ENCODE measurements at regions not wholly inside any gene's neighbourhood (a gene's known extent, or its start where the extent isn't known, plus 50 kb on each side); places are given as distances from the start of the nearest gene placed in this dataset.

DNA sequence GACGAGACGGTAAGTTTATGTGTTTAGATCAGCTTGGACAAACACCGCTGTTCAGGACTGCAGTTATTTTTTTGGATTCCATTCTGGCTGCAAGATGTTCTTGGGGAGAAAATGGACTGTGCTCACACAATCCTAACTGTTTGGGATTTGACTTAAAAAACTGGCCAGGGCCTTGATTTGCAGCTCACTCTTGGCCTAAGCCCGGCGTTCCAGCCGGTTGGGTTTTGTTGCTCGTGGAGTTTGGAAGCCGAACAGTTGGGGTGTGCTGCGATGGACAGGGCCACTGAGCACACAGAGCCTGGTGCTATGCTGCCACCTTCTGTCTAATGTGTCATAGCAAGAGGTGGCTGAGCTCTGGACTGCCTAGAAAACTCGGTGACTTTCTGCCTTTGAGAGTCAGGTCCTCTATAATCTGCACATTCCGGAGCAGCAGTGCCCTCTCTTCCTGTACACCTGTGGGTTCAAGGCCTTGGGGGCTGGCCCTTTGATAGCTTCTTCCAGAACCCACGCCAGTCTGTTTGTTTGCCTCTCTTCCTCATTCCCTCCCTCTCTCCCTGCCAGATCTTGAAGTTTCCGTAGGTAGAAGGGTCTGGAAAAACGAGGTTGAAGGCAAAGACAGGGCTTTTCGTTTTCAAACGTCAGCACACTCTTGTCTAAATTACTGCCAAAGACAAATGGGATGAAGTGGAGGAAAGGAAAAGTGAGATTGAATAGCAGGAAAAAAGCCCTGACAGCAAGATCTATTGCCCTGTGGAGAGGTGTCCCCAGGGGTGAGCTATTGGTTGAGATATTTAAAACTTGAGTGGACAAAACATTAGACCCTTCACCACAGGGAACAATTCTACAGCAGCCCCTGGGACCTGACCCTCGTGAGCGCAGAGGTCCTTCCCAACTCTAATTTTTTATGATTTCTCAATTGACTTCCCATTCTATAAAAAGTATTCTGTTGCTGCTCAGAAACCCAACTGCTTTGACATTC lies 167.5 kb upstream of the HABP2 start:
- Histone ChIP-seq H3K27ac (ENCODE audit: extremely low read depth, low read depth, low read length) (no peak overlapping the region), H3K36me3 (ENCODE audit: control insufficient read depth, insufficient read depth, low read length) (no peaks in the 10 kb centered on the region), H3K27me3 (ENCODE audit: control insufficient read depth in 2 of 2, insufficient read depth in 2 of 2, low read length in 2 of 2) (peaks cover 0 to 9% of the 10 kb centered on the region in 2 experiments; a peak in 3 of 5 replicates), H3K4me3 (no peak overlapping the region), H4K20me1 (replicated peaks; ENCODE audit: control insufficient read depth, insufficient read depth, low read length) (no peaks in the 10 kb centered on the region), H2AFZ (ENCODE audit: low read depth, low read length) (no peak overlapping the region), H3K9me3 (replicated peaks; ENCODE audit: control insufficient read depth, insufficient read depth, low read depth, low read length) (no peaks in the 10 kb centered on the region), H3K9ac (ENCODE audit: insufficient read depth in 1 of 2, low read depth in 2 of 2, low read length in 2 of 2) (no peak overlapping the region), H3K4me1 (replicated peaks in 1 of 2; ENCODE audit: control insufficient read depth in 2 of 2, insufficient read depth in 2 of 2, low read length in 2 of 2) (no peaks in the 10 kb centered on the region), H3K9me1 (ENCODE audit: control insufficient read depth, insufficient read depth, low read length) (no peaks in the 10 kb centered on the region), H3K79me2 (ENCODE audit: control insufficient read depth, insufficient read depth, low read length) (no peaks in the 10 kb centered on the region), H3K4me2 (ENCODE audit: insufficient read depth, low read length) (no peak overlapping the region)
- ATAC-seq (peak; percentile 97), FAIRE-seq (peak; percentile 75), DNase-seq (ENCODE audit: extremely low read depth in 1 of 4, low spot score in 3 of 4) (peak; percentile 19 to 61 (median 38))
- ChIA-PET POLR2A (no interaction called here), CTCF (ENCODE audit: low intra/inter-chr PET ratio) (interaction anchor here (0.6 to 0.7 kb wide), 2 partner anchors 768 to 1070 kb away, joined by 3 to 4 read pairs; no protein-coding TSS in a partner anchor)
- intact Hi-C loops (cut with micrococcal nuclease) (loop anchor here (10.0 kb wide), 2 partner anchors 179 to 911 kb away; no protein-coding TSS in a partner anchor), in situ Hi-C loops (cut with MboI) (no loop called here)
- 5% methylated on average over 12 of the region's 18 CpGs for WGBS (ENCODE audit: insufficient coverage, low coverage, missing lambda C conversion rate)
- no TSS peak for BruUV-seq (replicated peaks)
- TF ChIP-seq ESRRA (IDR thresholded peaks at IDR 0.05; ENCODE audit: borderline replicate concordance, low read depth), result no peak
- TF ChIP-seq JUND (IDR thresholded peaks at IDR 0.05; ENCODE audit: borderline replicate concordance, low read depth, low read length), result peak; percentile 28; the same call in 1 of the 2 replicates
- TF ChIP-seq JUND (tag; IDR thresholded peaks at IDR 0.05; ENCODE audit: borderline replicate concordance, low read depth, low read length), result no peak
- no peak for TF ChIP-seq ZNF311 (CRISPR knock-in tag; IDR thresholded peaks at IDR 0.05)
- TF ChIP-seq, protein P1, sequence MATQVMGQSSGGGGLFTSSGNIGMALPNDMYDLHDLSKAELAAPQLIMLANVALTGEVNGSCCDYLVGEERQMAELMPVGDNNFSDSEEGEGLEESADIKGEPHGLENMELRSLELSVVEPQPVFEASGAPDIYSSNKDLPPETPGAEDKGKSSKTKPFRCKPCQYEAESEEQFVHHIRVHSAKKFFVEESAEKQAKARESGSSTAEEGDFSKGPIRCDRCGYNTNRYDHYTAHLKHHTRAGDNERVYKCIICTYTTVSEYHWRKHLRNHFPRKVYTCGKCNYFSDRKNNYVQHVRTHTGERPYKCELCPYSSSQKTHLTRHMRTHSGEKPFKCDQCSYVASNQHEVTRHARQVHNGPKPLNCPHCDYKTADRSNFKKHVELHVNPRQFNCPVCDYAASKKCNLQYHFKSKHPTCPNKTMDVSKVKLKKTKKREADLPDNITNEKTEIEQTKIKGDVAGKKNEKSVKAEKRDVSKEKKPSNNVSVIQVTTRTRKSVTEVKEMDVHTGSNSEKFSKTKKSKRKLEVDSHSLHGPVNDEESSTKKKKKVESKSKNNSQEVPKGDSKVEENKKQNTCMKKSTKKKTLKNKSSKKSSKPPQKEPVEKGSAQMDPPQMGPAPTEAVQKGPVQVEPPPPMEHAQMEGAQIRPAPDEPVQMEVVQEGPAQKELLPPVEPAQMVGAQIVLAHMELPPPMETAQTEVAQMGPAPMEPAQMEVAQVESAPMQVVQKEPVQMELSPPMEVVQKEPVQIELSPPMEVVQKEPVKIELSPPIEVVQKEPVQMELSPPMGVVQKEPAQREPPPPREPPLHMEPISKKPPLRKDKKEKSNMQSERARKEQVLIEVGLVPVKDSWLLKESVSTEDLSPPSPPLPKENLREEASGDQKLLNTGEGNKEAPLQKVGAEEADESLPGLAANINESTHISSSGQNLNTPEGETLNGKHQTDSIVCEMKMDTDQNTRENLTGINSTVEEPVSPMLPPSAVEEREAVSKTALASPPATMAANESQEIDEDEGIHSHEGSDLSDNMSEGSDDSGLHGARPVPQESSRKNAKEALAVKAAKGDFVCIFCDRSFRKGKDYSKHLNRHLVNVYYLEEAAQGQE (IDR thresholded peaks at IDR 0.05; ENCODE audit: borderline replicate concordance), result peak; percentile 75
- TF ChIP-seq, protein P1 (CRISPR knock-in tag; IDR thresholded peaks at IDR 0.05; ENCODE audit: low read depth), result no peak
- TF ChIP-seq, protein P2, sequence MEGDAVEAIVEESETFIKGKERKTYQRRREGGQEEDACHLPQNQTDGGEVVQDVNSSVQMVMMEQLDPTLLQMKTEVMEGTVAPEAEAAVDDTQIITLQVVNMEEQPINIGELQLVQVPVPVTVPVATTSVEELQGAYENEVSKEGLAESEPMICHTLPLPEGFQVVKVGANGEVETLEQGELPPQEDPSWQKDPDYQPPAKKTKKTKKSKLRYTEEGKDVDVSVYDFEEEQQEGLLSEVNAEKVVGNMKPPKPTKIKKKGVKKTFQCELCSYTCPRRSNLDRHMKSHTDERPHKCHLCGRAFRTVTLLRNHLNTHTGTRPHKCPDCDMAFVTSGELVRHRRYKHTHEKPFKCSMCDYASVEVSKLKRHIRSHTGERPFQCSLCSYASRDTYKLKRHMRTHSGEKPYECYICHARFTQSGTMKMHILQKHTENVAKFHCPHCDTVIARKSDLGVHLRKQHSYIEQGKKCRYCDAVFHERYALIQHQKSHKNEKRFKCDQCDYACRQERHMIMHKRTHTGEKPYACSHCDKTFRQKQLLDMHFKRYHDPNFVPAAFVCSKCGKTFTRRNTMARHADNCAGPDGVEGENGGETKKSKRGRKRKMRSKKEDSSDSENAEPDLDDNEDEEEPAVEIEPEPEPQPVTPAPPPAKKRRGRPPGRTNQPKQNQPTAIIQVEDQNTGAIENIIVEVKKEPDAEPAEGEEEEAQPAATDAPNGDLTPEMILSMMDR (IDR thresholded peaks at IDR 0.05 in 2 of 3, conservative IDR thresholded peaks at IDR 0.05 in 1 of 3; ENCODE audit: insufficient read depth in 2 of 3, low read depth in 1 of 3, low read length in 3 of 3), result peak; percentile 63 to 75 (median 68)
- TF ChIP-seq GABPB1 (CRISPR knock-in tag; IDR thresholded peaks at IDR 0.05), result no peak

Measured in K562 (cell line).